GM23338 (cell line): ENCODE measurements at regions not wholly inside any gene's neighbourhood (a gene's known extent, or its start where the extent isn't known, plus 50 kb on each side); places are given as distances from the start of the nearest gene placed in this dataset.

Experiments
- ATAC-seq: fragments of 200-7000 bp; cut with Tn5 transposase; 3 replicates; pipeline ENCODE4 v1.9.1; 2020
- DNase-seq: peaks from one replicate; pipeline ENCODE4 v3.0.0-alpha.2; 2015; ENCODE audit warnings: low spot score
- H2AFZ ChIP-seq: fragments of 200-600 bp; sonication (generic); 2 replicates; pipeline ENCODE4 v1.8.0; 2016; ENCODE audit warnings: antibody characterized with exemption, mild to moderate bottlenecking, moderate library complexity
- H3F3A ChIP-seq: fragments of 200-600 bp; sonication (generic); replicated peaks from 2 replicates; pipeline ENCODE4 v1.8.0; 2017; ENCODE audit warnings: antibody characterized with exemption, mixed run types, low read depth
- H3K27ac ChIP-seq: fragments of 200-600 bp; sonication (generic); 2 replicates; pipeline ENCODE4 v1.6.1; 2016; ENCODE audit warnings: low read depth
- H3K27me3 ChIP-seq: fragments of 200-600 bp; sonication (generic); 2 replicates; pipeline ENCODE4 v1.8.0; 2016; ENCODE audit warnings: mild to moderate bottlenecking, mixed run types, moderate library complexity; ENCODE audit not compliant: insufficient read depth
- H3K36me3 ChIP-seq: fragments of 200-600 bp; sonication (generic); 2 replicates; pipeline ENCODE4 v1.8.0; 2016; ENCODE audit warnings: mild to moderate bottlenecking; ENCODE audit not compliant: insufficient read depth
- H3K4me1 ChIP-seq: fragments of 200-600 bp; sonication (generic); 2 replicates; pipeline ENCODE4 v1.8.0; 2016; ENCODE audit warnings: mild to moderate bottlenecking, moderate library complexity; ENCODE audit not compliant: insufficient read depth
- H3K4me2 ChIP-seq: fragments of 200-600 bp; sonication (generic); 2 replicates; pipeline ENCODE4 v1.7.1; 2017; ENCODE audit warnings: mixed run types
- H3K4me3 ChIP-seq: fragments of 200-600 bp; sonication (generic); 2 replicates; pipeline ENCODE4 v1.6.1; 2016; ENCODE audit warnings: mixed run types
- H3K79me2 ChIP-seq: fragments of 200-600 bp; sonication (generic); replicated peaks from 2 replicates; pipeline ENCODE4 v1.8.0; 2017; ENCODE audit warnings: mild to moderate bottlenecking; ENCODE audit not compliant: insufficient read depth
- H3K9me2 ChIP-seq: fragments of 200-600 bp; sonication (generic); 2 replicates; pipeline ENCODE4 v1.8.0; 2017; ENCODE audit not compliant: insufficient read depth
- H4K20me1 ChIP-seq: fragments of 200-600 bp; sonication (generic); replicated peaks from 2 replicates; pipeline ENCODE4 v1.8.0; 2017; ENCODE audit warnings: mild to moderate bottlenecking; ENCODE audit not compliant: insufficient read depth
- H3K27ac Mint-ChIP-seq: 2 replicates; pipeline ENCODE4 v1.8.0; 2020; ENCODE audit warnings: inconsistent platforms, mild to moderate bottlenecking, moderate library complexity, mixed read lengths
- H3K27me3 Mint-ChIP-seq: 3 replicates; pipeline ENCODE4 v1.8.0; 2022; ENCODE audit warnings: low read depth, mild to moderate bottlenecking, moderate library complexity, mixed read lengths, inconsistent platforms; ENCODE audit not compliant: insufficient read depth, poor library complexity
- H3K36me3 Mint-ChIP-seq: 3 replicates; pipeline ENCODE4 v1.8.0; 2021; ENCODE audit warnings: low read depth, mild to moderate bottlenecking, inconsistent platforms, moderate library complexity, mixed read lengths
- H3K4me1 Mint-ChIP-seq: 3 replicates; pipeline ENCODE4 v1.8.0; 2020; ENCODE audit warnings: mild to moderate bottlenecking, inconsistent platforms, mixed read lengths
- H3K4me3 Mint-ChIP-seq: 3 replicates; pipeline ENCODE4 v1.8.0; 2021; ENCODE audit warnings: moderate library complexity, mild to moderate bottlenecking, inconsistent platforms, mixed read lengths
- H3K9me3 Mint-ChIP-seq: 3 replicates; pipeline ENCODE4 v1.8.0; 2020; ENCODE audit warnings: moderate library complexity, mild to moderate bottlenecking, inconsistent platforms, mixed read lengths
- CTCF ChIP-seq, 2 experiments: fragments of 200-600 bp in 1 of 2; sonication (generic) in 1 of 2; conservative IDR thresholded peaks; 2 replicates each; pipeline versions ENCODE4 v1.5.1 to v1.6.1; 2016 to 2017; ENCODE audit warnings: antibody characterized with exemption in 2 of 2, low read depth in 2 of 2, mild to moderate bottlenecking in 2 of 2, moderate library complexity in 1 of 2
- ETS1 ChIP-seq: IDR thresholded peaks from 2 replicates; pipeline ENCODE4 v1.6.1; 2016; ENCODE audit warnings: antibody characterized with exemption
- EZH2 ChIP-seq: fragments of 200-600 bp; sonication (generic); IDR thresholded peaks from one replicate; pipeline ENCODE4 v1.8.0; 2017; ENCODE audit warnings: antibody characterized with exemption, mild to moderate bottlenecking, low read depth; ENCODE audit not compliant: unreplicated experiment
- EZH2phosphoT487 ChIP-seq: fragments of 200-600 bp; sonication (generic); IDR thresholded peaks from one replicate; pipeline ENCODE4 v1.8.1; 2018; ENCODE audit warnings: antibody characterized with exemption; ENCODE audit not compliant: unreplicated experiment
- NANOG ChIP-seq: IDR thresholded peaks from 2 replicates; pipeline ENCODE4 v1.6.1; 2016; ENCODE audit warnings: antibody characterized with exemption, borderline replicate concordance
- REST ChIP-seq: IDR thresholded peaks from one replicate; pipeline ENCODE4 v1.6.1; 2018; ENCODE audit warnings: antibody characterized with exemption; ENCODE audit not compliant: unreplicated experiment
- ZNF331 ChIP-seq: fragments of 250-450 bp; sonication (Bioruptor Pico); IDR thresholded peaks from 2 replicates; pipeline ENCODE4 v1.5.0; 2020; ENCODE audit warnings: low read depth, mild to moderate bottlenecking, moderate library complexity
- ZNF462 ChIP-seq: fragments of 250-450 bp; sonication (Bioruptor Pico); IDR thresholded peaks from 2 replicates; pipeline ENCODE4 v1.5.0; 2020; ENCODE audit warnings: mild to moderate bottlenecking, moderate library complexity

GRCh38 chr17:73983621-73984400 is 219.7 kb upstream of the RPL38 start (continued):
- TF ChIP-seq ETS1: no peak
- TF ChIP-seq EZH2phosphoT487: no peak
- no peak for TF ChIP-seq CTCF (conservative IDR thresholded peaks at IDR 0.05; ENCODE audit: low read depth in 2 of 2)
- TF ChIP-seq NANOG: no peak
- TF ChIP-seq ZNF331: no peak
- TF ChIP-seq EZH2: no peak

- Mint-ChIP-seq H3K4me3 (no peak overlapping the region), H3K9me3 (no peaks in the 10 kb centered on the region; the same call in 2 of the 3 replicates), H3K36me3 (no peaks in the 10 kb centered on the region), H3K27me3 (peaks cover 5% of the 10 kb centered on the region), H3K4me1 (peaks cover 14% of the 10 kb centered on the region; the same call in 2 of the 3 replicates), H3K27ac (no peak overlapping the region)
- no peaks in the 10 kb centered on the region for H3K79me2 ChIP-seq
- no peaks in the 10 kb centered on the region for H3K4me1 ChIP-seq
- no peaks in the 10 kb centered on the region for H3K9me2 ChIP-seq
- ATAC-seq (no peak), DNase-seq (no peak)
- H4K20me1 ChIP-seq: no peaks in the 10 kb centered on the region
- H3K36me3 ChIP-seq: no peaks in the 10 kb centered on the region
- H3K4me3 ChIP-seq: no peak overlapping the region
- no peak overlapping the region for H3K27ac ChIP-seq
- H2AFZ ChIP-seq: no peak overlapping the region
- no peaks in the 10 kb centered on the region for H3F3A ChIP-seq
- H3K4me2 ChIP-seq: no peak overlapping the region
- no peaks in the 10 kb centered on the region for H3K27me3 ChIP-seq
- TF ChIP-seq ETS1 (no peak), EZH2 (no peak), ZNF462 (CRISPR knock-in tag) (no peak), REST (no peak)
These were observed 218.5 kb upstream of the RPL38 start for GRCh38 chr17:73984941-73985340.
